Adrenal gland (tissue), 5 donors: ENCODE measurements at regions not wholly inside any gene's neighbourhood (a gene's known extent, or its start where the extent isn't known, plus 50 kb on each side); places are given as distances from the start of the nearest gene placed in this dataset.

ENCODE experiments used
- POLR2A ChIP-seq, 2 donors: fragments of 450-650 bp; IDR thresholded peaks; one replicate each; pipeline ENCODE4 v1.6.1; 2017; ENCODE audit warnings: antibody characterized with exemption in 2 of 2, mild to moderate bottlenecking in 2 of 2, moderate library complexity in 1 of 2
- TF ChIP-seq, protein P1 (sequence below), 6 experiments: fragments of 450-650 bp in 4 of 6; fragments of 200-600 bp in 2 of 6; sonication (generic) in 1 of 6; IDR thresholded peaks; 1 replicate in 5 of 6; 2 replicates in 1 of 6; pipeline versions ENCODE4 v1.5.1 to v1.8.0; 2016 to 2021; ENCODE audit warnings: antibody characterized with exemption in 6 of 6, mild to moderate bottlenecking in 2 of 6, moderate library complexity in 1 of 6
- donor health status: DM: no; HTN: no; CAD: no.

DNA sequence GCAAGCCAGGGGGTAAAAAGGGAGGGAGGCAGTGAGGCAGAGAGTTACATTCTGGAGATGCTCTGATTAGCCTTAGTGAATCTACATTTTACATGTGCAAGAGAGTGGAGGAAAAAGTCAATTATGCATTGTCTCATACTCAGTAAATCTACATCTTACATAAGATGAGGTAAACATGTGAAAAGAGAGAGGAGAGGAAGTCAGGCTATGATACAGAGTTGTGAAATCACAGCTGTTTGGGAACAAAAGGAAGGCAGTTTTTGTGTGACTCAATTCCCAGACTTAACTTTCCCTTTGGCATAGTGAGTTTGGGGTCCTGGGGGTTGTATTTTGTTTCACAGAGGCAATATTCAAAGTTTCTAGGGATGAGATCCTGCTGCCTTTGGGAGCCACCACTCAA lies 67.8 kb downstream of the GP2 start:
- TF ChIP-seq, protein P1, sequence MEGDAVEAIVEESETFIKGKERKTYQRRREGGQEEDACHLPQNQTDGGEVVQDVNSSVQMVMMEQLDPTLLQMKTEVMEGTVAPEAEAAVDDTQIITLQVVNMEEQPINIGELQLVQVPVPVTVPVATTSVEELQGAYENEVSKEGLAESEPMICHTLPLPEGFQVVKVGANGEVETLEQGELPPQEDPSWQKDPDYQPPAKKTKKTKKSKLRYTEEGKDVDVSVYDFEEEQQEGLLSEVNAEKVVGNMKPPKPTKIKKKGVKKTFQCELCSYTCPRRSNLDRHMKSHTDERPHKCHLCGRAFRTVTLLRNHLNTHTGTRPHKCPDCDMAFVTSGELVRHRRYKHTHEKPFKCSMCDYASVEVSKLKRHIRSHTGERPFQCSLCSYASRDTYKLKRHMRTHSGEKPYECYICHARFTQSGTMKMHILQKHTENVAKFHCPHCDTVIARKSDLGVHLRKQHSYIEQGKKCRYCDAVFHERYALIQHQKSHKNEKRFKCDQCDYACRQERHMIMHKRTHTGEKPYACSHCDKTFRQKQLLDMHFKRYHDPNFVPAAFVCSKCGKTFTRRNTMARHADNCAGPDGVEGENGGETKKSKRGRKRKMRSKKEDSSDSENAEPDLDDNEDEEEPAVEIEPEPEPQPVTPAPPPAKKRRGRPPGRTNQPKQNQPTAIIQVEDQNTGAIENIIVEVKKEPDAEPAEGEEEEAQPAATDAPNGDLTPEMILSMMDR (IDR thresholded peaks at IDR 0.05): no peak
- no peak for TF ChIP-seq POLR2A (IDR thresholded peaks at IDR 0.05)
